ENCODE measurements at regions not wholly inside any gene's neighbourhood (a gene's known extent, or its start where the extent isn't known, plus 50 kb on each side); places are given as distances from the start of the nearest gene placed in this dataset.
"Not testable (repeated sequence)": the region's sequence is repeated elsewhere in the genome, so short reads cannot be mapped to it uniquely, and the experiment has no call there.

DNA sequence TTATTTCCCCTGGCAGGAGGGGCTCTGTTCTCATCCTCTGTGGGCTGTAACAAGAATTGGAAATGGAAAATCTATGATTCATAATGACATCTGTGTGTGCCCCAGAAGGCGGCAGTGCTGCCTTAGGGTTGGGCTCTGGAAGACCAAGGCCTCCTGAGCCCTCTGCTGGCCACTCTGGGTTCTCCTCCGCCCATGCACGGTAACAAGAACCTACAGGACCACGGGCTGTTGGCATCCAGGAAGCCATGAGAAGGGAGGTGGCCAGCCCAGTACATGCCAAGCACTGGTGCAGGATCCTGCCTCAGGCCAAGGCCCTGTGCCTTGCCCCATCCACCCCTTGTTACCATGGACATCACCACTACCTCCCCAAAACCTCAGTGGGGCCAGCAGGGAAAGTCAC, 454.2 kb downstream of the TP53TG3F start:
- DNase-seq, result not testable (repeated sequence)

GRCh38 chr16:33920761-33921545, 461.5 kb downstream of the TP53TG3F start:
- not testable (repeated sequence) for DNase-seq

DNA sequence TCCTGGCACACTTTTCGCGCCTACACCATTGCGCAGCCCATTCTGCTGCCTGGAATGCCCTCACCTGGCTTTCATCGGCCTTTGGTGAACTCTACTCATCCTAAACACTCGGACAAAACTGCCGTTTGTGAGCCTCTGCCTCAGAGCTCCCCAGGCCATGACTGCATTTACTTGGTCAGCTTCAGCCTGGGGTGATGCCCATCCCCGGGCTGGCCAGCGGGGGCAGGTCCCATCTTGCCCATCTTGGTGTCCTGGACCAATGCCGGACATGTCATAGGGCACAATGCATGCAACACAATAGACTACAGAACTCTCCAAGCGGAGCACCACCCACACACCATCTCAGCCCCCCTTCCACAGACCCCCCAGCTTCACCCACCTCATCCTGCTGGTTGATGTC, 463.5 kb downstream of the TP53TG3F start:
- not testable (repeated sequence) for DNase-seq

DNA sequence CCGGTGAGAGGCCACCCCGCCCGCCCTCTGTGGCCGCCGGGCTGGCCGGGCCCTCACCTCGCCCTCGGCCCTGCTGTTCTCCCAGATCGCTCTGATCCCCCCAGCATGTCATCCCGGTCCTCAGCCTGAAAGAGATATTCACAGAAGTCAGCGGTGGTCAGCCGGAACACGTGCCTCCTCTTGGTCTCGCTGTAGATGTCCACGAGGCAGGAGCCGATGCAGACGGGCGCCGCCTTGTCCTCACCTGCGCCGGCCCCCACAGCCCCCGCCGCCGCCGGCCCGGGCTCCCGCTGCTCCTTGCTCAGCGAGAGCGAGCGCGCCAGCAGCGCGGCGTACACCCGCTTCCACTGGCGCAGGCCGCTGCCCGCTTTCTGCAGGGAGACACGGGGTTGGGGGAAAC, 468.6 kb downstream of the TP53TG3F start:
- not testable (repeated sequence) for DNase-seq

DNA sequence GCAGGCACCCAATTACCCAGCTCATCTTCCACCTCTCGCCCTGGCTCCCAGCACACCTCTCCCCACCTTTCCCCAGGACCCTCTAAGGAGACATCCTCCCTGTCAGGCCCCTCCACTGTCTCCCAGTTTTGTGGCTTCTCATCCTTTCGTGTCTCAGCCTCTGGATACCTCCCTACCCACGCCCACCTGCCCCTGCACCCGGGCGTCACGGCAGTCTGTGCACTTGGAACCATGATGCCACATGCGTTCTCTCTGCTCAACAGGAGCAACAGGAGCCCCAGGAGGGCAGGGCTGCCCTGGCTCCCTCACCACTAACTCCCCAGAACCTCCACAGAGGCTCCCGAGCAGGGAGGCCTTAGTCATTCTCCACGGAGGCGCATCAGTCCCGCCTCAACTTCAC, 472.8 kb downstream of the TP53TG3F start:
- DNase-seq, result not testable (repeated sequence)

GRCh38 chr16:33933039-33933438, 473.6 kb downstream of the TP53TG3F start:
- not testable (repeated sequence) for DNase-seq

GRCh38 chr16:33935766-33936165, 476.4 kb downstream of the TP53TG3F start:
- not testable (repeated sequence) for DNase-seq

- DNase-seq, result not testable (repeated sequence)
Measured at GRCh38 chr16:33938097-33938496, 478.7 kb downstream of the TP53TG3F start.

DNA sequence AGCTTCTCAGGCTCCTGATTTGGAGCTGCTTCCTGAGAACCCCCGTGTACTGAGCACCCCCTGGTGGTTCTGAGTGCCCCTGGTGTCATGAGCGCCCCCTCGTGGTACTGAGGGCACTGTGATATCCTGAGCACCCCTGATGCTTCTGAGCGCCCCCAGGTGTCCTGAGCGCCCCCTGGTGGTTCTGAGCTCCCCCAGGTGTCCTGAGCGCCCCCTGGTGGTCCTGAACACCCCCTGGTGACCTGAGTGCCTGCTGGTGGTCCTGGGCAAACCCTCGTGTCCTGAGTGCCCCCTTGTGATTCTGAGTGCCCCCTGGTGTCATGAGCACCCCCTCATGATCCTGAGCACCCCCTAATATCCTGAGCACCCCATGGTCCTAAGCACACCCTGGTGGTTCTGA, 502.1 kb downstream of the TP53TG3F start:
- DNase-seq, result not testable (repeated sequence)

DNA sequence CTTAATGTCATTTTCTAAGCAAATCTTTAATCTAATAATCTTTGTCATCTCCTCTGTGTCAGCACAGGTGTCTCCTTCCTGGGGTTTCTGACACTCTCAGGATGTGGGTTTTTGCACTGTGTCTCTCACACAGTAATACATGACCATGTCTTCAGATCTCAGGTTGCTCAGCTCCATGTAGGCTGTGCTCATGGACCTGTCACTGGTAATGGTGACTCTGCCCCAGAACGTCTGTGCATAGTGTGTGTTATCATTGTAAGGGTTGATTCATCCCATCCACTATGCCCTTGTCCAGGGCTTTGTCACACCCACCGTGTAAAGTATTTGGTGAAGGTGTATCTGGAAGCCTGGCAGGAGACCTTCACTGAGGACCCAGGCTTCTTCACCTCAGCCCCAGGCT, 506.1 kb downstream of the TP53TG3F start:
- not testable (repeated sequence) for DNase-seq

DNA sequence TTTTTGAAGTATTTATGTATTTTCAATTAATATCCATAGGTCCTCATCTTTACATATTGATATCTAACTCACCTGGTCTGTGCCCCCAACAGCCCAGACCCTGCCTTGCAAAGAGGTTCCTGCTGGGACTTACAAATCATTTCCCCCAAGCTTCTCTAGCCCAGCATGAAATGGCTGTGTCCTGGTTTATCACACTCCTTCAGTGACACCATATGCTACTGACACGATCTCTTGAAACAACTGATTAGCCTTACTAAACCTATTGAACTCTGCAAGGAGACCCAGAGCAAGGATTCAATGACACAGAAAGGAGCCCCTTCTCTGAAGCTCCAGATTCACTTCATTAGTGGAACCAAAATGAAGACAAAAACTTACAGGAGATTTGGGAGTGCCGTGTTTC, 507.4 kb downstream of the TP53TG3F start:
- DNase-seq, result not testable (repeated sequence)

DNA sequence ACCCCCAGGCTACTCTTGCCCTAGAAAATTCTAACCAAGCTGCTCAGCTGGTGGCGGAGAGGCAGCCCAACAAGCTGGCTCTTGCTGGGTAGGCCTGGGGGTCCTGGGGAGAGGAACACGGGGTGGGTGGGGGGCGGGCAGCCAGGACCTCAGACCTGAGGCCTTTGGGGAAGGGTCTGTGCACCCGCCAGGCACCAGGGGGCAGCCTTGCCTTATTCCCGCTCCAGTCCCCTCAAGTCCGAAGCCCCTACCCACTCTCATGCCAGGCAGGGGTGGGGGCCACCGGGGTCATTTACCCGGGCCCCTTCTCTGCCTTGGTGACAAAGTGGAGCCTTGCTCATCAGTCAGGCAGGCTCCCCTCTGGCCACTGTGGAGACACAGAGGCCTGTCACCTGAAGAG, 515.1 kb downstream of the TP53TG3F start:
- DNase-seq, result not testable (repeated sequence)

GRCh38 chr16:33975744-33976143, 516.3 kb downstream of the TP53TG3F start:
- DNase-seq, result not testable (repeated sequence)

DNA sequence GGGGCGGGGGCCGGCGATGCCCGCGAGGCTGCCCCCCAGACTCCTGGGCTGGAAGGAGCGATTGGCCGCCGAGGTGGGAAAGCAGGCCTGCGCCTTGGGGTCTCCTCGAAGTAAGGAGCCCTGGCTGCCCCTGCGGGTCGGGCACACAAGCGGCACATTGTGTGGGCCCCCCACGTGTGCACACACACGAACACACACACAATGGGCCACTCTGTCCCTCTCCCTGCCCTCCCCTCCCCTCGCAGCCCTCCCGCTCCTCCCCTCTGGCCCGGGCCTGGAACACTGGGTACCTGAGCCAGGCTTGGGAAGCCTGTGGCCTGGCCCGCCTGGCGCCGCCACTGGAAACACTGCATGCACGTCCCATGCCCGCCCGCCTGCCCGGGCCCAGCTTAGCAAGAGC, 517.1 kb downstream of the TP53TG3F start:
- not testable (repeated sequence) for DNase-seq

- not testable (repeated sequence) for DNase-seq
Measured at GRCh38 chr16:33978784-33979183, 519.4 kb downstream of the TP53TG3F start.

GRCh38 chr16:33979613-33980012, 520.2 kb downstream of the TP53TG3F start:
- not testable (repeated sequence) for DNase-seq

DNA sequence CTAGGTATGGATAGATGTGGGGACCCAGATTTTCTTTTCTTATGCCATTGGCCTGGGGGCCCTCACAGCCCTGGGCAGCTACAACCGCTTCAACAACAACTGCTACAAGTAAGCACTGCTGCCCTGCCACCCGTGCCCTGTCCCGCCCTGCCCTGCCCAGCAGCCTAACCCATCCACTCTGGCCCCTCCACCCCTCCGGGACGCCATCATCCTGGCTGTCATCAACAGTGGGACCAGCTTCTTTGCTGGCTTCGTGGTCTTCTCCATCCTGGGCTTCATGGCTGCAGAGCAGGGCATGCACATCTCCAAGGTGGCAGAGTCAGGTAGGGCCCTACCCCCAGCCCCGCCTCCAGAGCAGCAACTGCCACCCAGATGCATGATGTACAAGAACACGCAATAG, 521.3 kb downstream of the TP53TG3F start:
- not testable (repeated sequence) for DNase-seq

GRCh38 chr16:33984428-33984827, 525.0 kb downstream of the TP53TG3F start:
- not testable (repeated sequence) for DNase-seq

GRCh38 chr16:33986521-33986920, 527.1 kb downstream of the TP53TG3F start:
- DNase-seq, result not testable (repeated sequence)

DNA sequence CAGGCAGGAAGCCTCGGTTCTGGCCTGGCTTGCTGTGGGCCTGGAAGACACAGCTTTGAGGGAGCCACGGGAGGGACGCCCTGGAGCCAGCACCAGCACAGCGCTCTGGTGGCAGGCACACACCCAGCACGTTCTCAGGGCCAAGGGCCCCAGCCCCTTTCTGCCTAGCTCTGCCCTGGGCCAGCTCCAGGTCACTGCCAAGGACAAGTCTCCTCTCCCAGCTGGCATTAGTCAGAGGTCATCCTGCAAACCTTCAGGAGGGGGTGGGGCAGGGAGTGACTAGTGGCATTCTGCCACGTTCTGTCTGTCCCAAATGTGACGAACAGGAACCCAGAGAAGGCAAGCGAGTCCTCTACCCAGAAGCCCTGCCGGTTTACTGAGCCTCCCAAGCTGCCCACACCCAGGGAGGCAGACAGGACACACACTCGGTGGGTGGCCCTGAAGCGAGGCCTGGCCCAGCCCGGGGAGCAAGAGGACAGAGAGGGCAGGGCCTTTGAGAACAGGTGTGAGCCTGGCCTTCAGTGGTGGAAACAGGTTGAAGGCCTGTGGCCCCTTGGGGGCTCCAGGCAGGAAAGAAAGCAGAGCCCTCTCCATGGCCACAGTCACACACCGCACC, 528.0 kb downstream of the TP53TG3F start:
- not testable (repeated sequence) for DNase-seq

DNA sequence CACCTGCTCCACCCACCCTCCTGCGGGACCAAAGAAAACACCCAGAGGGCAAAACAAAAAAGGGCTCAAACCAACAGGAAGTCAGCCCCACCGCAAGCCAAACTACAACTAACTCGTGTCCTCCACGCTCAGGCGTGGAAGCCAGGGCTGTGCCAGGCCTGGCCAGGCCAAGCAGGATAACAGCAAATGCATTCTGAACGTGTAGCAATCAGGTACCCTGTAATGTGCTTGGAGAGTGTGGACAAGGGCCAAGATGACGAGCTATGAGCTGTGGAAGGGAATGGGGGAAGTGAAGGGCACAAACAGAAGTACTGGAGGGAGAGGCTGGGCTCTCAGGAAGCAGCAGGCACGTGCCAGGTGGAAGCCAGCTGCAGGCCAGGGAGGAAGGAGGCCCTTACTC, 528.6 kb downstream of the TP53TG3F start:
- not testable (repeated sequence) for DNase-seq

DNA sequence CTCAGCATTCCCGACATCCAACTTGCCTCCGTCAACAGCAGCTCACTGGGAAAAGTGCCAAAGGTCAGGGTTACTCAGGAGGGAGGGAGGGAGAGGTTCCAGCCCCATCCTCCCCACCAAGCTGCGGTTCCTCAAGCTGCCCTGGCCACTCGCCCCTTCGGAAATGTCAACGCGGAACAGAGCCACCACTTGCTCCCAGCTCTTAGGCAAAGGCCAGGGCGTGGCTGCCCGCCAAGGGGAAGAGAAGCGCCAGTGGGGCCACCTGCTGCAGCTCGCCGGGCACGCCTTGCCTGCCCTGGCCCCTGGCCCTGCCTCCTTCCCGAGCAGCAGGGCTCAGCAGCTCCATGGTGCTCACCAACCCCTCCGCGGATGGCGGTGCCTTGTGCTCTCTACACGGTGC, 531.1 kb downstream of the TP53TG3F start:
- not testable (repeated sequence) for DNase-seq

DNA sequence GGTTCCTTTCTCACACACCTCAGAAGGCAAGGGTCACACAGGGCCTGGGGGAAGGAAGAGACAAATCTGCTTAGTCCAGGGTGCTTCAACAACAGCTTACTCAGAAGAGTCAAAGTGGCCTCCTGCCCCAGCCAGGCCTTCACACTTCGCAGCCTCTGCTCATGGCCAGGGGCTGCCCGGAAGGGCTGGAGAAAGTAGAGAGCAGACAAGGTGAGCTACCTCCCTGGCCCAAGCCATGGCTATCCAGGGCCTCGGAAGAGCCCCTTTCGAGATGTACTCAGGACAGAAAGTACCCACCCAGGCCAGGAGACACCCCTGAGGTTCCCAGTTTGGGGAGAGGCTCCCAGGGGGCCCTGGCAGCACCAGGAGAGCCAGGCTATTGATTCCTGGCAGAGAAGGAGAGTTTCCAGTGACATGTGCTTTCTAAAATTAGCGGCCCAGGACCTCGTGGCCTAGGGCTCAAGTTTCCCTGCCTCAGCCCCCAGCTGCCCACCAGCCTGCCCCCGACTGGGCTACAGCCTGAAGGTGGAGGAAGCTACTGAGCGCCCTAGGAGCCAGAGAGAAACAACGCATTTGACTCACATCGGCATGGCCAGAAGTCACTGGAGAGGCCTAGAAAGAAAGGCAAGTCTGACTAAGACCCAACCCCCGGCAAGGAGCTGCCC, 533.2 kb downstream of the TP53TG3F start:
- not testable (repeated sequence) for DNase-seq

All from muscle of arm (tissue), 1 donor.